ENCODE measurements at regions not wholly inside any gene's neighbourhood (a gene's known extent, or its start where the extent isn't known, plus 50 kb on each side); places are given as distances from the start of the nearest gene placed in this dataset.

DNA sequence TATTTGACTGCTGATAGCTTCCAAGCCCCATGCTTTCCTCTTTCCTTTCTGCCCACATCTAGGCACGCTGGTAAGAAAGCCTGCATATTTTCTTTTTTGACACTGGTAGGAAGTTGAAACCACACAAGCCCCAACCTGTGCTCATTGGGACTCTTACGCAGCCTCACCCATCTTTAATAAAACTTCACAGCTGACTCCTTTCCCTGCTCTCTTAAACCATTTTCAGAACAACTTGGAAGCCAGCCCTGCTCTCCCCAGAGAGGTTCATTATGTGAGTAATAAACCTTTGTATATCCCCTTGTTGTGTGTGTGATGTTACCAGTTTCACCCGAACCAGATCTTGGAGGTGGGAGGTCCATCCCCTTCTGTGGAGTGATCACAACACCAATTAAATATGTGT, 268.4 kb downstream of the GPD2 start:
- TF ChIP-seq CTCF (IDR thresholded peaks at IDR 0.05; ENCODE audit: extremely low read depth, missing control alignments), result no peak
- DNase-seq (ENCODE audit: low spot score), result no peak

GRCh38 chr2:156706576-156706975, 270.4 kb downstream of the GPD2 start:
- no peak for TF ChIP-seq CTCF (IDR thresholded peaks at IDR 0.05; ENCODE audit: extremely low read depth, missing control alignments)
- no peak for DNase-seq (ENCODE audit: low spot score)

- DNase-seq (ENCODE audit: low spot score), result no peak
- TF ChIP-seq CTCF (IDR thresholded peaks at IDR 0.05; ENCODE audit: extremely low read depth, missing control alignments), result no peak
Observed at GRCh38 chr2:156708051-156708450, 271.9 kb downstream of the GPD2 start.

DNA sequence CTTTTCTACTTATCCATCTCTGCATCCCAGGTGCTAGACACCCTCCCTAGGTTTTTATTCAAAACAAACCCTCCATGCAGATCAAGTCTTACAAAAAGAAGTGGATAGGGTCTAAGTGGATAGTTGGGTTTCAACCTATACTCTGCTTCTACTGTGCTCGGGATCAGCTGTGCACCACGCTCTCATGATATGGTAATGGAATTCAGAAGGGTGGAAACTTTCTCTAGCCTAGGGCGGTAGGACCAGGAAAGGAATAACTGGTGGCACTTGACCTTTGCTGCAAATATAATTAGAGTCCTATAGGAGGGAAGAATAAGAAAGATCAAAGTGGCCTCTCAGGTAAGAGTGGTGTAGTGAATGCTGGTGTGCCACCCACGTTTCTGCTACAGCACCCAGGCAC, 272.9 kb downstream of the GPD2 start:
- TF ChIP-seq CTCF (IDR thresholded peaks at IDR 0.05; ENCODE audit: extremely low read depth, missing control alignments), result no peak
- DNase-seq (ENCODE audit: low spot score), result no peak

- TF ChIP-seq CTCF (IDR thresholded peaks at IDR 0.05; ENCODE audit: extremely low read depth, missing control alignments), result no peak
- no peak for DNase-seq (ENCODE audit: low spot score)
Observed at GRCh38 chr2:156719036-156719435, 282.9 kb downstream of the GPD2 start.

DNA sequence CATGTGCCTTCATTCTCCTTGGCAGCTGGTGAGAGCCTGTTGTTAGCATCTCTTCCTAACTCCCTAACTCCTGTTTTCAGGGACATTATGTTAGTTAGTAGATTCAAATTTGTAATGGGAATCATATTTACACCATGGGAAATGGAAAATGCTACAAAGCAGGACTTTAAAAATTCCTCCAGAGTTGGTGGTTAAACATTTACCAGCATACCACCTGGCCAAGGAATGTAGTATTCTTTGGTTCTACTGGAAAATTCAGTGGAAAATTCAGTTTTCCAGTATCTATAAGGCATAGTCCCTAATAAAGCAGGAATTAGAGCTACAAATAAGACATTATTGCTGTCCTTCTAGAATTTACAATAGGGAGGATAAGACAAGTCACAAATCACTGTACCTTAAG, 291.7 kb downstream of the GPD2 start:
- DNase-seq (ENCODE audit: low spot score), result no peak
- TF ChIP-seq CTCF (IDR thresholded peaks at IDR 0.05; ENCODE audit: extremely low read depth, missing control alignments), result no peak

GRCh38 chr2:156728328-156728727, 292.1 kb downstream of the GPD2 start:
- TF ChIP-seq CTCF (IDR thresholded peaks at IDR 0.05; ENCODE audit: extremely low read depth, missing control alignments), result no peak
- DNase-seq (ENCODE audit: low spot score), result no peak

Measured in GM20000 (cell line).